HG03025 (cell line): ENCODE measurements at regions not wholly inside any gene's neighbourhood (a gene's known extent, or its start where the extent isn't known, plus 50 kb on each side); places are given as distances from the start of the nearest gene placed in this dataset.
"Not testable (repeated sequence)": the region's sequence is repeated elsewhere in the genome, so short reads cannot be mapped to it uniquely, and the experiment has no call there.

ENCODE experiments used
- ATAC-seq: cut with Tn5 transposase; IDR thresholded peaks from one replicate; pipeline ENCODE4 v1.9.1; 2021; ENCODE audit warnings: mild to moderate bottlenecking, moderate library complexity; ENCODE audit not compliant: unreplicated experiment, low FRiP score

DNA sequence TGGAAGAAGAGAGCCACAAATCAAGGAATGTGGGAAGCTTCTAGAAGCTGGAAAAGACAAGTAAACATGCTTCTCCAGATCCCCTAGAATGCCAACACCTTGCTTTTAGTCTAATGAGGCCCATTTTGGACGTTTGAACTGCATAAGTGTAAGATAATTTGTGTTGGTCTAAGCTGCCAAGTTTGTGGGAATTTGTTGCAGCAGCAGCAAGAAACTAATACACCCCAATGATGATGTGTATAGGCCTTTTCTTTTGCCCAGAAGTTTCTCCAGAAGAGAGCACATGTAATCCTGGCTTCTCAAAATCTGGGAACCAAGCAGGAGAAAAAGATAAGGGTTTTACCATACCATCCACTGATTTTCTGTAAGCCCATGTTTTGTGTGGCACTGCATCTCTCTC is 96.1 kb upstream of the DPT start:
- ATAC-seq, result no peak

DNA sequence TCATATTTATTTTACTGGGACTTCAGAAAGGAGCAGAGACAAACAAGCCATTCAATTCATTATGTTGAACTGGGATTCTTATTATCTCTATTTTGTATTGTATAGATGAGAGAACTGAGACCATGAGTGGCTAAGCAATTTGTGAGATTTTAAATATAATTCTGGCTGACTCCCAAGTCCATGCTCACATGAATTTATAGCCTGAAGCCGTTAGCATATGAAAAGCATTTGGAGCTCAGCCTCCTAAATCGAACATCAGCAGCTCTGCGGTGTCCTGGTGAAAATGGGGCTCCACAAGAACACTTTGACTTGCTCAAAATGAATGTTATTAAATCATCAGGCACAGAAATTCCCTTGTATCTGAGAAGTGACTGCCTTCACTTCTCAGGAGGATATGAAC is 96.8 kb upstream of the DPT start:
- ATAC-seq, result no peak

DNA sequence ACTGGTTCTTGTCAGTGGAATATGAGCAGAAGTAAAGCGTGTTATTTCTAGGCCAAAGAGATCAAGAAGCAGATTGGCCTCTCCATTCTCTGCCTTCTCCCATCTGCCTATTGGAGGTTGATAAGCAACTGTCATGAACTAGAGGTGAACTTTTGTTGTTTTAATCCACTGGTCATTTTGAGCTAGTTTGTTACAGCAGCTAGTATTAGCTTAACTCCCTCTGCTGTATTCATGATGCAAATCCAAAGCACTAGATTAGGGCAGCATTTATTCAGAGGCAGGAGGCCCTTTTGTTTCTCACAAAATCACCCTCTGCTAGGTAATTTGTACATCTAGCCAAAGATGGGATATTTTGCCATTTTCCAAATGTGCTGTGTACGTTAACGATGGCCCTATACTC is 97.3 kb upstream of the DPT start:
- no peak for ATAC-seq

DNA sequence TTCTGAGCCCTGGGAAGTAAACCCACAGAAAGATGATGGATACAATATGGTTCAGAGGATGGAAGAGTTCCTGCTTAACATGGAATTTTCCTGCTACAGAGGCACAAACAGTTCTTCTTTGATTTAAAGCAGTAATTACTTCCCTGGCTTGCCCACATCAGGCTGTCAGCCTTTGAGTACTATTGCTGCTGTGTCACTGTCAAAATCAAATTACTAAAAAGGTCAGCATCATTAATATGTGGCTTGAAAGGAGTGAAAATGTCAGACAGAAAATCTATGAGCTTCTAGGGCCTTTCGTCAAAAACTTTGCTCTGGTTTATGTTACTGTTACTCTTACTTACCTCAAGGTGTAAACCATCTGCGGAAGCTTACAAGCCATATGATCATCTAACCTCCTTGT is 98.6 kb upstream of the DPT start:
- ATAC-seq, result no peak

DNA sequence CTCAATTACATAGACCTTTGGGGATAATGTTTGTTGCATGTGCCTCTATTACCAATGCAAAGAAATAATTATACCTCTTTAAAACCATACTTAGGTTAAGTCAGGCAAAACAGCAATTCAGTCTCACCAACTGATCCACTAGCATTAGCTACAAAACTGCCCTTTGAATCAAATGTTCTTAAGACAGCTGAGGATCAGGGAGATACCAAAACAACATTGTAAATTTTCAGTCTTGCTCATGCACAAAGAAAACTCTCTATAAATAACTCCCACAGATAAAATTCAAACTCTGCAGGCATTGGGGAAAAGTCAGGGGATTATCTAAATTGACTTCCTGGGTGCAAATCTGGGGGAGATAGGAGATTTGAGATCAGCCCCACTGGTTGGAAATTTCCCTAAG is 100.9 kb upstream of the DPT start:
- no peak for ATAC-seq

DNA sequence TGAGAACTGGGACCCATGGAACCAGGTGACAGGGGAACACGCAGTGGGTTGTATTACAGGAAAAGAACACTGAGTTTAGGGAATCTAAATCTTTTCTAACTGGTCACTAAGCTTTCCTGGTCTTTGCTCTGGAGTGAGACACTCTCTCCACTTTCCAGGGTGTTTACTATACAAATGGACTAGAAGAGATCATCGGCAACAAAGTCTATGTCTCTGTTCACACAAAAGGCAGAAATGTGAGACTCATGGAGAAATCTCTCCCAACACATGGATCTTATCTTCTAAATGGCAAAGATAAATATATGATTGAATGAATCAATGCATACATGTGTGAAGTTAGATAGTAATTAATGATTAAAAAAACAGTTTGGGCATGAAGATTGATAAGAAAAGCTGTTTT is 101.6 kb upstream of the DPT start:
- no peak for ATAC-seq

DNA sequence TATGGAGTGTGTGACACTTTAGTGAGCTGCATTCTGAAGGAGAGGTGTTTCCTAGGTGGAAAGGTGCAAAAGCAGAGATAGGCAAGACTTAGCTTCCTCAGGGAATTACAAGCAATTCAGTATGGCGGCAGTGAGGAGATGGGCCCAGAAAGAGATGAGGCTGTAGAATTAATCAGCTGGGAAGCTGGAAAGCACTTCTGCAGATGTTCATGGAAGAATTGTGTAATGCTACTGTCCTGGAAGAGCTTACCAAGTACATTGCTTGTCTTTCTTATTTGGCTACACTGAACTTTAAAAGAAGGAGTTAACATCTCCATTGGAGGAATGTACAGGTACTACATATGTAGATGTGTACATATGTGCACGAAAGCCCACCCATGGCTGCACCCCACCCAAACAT is 103.7 kb upstream of the DPT start:
- ATAC-seq, result no peak

DNA sequence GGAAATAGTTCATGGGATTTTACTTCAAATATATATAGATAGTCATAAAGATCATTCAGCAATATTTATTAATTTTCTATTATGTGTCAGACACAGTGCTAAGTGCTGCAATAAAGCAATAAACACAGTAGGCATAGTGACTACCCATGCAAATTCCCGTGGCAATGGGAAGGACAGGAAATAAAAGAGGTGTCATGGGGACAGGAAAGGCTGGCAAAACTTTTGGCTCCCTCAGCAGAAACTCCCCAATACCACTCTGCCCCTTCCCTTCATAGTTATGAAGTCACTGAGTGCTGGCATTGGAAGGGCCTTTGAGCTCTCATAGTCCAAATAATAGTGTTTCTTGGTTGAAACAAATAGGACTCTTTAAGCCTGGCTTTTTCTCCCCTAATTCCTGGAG is 104.4 kb upstream of the DPT start:
- no peak for ATAC-seq

DNA sequence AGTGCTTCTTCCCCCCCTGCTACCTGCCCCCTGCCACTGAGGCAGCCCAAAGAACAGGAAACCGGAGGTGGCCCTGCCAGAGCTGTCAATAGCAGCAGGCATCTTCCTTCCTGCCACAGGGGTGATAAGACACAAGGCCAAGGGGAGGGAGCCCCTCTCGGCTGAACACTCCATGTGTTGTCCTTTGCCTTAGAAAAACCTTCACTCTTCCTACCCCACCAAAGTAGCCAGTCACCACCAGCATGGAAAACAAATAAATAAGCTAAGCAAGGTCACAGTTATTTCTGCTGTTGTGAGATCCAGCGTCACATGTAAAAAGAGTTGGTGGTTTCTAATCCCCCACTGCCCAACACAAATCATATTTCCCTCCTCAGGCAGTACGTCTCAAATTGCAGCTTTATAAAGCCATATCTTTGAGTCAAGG is 104.8 kb upstream of the DPT start:
- ATAC-seq, result no peak

DNA sequence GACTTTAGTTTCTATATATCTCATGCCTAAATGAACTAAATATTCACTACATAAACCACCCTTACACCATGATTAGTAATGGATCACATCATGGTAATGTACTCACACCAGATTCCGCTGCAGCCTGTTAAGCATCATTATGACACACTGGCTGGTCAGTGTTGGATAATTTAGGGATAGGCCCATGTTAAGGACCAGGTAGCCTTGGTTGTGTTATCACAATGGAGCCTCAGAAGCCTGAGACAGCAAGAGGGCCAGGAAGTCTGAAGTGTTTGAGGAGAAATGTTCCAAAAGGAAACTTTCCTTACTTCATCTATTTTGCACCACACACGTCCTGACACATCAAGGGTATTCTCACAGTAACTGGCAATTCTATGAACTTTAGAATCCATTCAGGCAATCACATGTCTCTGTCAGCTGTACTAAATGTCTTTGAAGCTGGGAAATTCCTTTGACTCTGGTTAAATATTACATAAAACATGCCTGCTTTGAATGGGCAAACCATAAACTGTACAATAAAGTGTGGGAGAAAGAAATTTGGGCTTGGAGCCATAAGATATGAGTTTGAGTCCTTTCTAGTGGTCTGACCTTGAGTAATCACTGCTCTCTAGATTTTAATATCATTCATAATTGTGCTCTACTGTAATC is 105.3 kb upstream of the DPT start:
- ATAC-seq, result no peak

DNA sequence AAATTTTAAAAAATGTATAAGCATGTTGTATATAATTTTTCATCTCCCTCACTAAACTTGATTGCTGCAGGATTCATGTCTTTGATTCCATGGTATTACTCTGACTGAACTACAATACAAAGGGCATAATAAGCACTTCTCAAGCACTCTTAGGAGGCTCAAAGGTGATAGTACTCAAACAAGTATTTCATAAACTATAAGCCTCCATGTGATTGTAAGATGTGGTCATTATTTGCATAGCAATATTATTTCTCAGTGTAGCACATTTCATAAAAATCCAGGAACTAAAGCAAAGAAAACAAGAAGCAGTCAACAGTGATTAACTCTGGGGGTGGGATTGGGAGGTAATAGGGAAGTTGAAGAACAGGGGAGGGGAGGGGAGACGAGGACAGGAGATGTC is 106.2 kb upstream of the DPT start:
- no peak for ATAC-seq

DNA sequence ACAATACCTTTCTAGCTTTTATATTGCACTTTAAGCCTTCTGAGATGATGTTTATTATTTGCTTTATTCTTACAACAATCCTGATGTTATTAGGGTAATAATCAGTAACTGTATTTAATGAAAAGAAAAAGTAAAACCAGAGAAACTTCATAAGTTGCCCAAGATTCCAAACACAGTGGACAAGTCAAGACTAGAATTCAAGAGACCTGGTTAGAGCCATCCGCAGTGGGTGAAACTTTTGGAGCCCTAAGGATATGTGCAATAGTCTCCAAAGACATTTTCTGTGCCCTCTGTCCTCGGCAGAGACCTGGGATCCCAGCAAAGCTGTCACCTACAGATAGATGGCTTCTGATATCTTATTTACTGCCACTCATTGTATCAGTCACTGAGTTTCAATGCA is 106.8 kb upstream of the DPT start:
- no peak for ATAC-seq

DNA sequence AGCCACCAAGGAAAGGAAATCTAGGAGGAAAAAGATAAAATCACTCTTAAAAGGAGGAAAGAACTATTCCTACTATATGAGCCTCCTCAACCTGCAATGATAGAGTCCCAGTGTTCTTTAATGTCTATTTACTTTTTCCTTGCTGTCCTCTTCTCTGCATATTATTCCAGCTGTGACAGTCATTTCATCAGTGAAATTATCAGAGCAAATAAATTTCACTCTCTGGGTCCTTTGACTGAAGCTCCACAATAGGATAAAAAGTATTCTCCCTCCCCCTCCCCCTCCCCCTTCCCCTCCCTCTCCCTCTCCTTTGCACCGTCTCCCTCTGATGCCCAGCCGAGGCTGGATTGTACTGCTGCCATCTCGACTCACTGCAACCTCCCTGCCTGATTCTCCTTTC is 107.5 kb upstream of the DPT start:
- ATAC-seq, result no peak

DNA sequence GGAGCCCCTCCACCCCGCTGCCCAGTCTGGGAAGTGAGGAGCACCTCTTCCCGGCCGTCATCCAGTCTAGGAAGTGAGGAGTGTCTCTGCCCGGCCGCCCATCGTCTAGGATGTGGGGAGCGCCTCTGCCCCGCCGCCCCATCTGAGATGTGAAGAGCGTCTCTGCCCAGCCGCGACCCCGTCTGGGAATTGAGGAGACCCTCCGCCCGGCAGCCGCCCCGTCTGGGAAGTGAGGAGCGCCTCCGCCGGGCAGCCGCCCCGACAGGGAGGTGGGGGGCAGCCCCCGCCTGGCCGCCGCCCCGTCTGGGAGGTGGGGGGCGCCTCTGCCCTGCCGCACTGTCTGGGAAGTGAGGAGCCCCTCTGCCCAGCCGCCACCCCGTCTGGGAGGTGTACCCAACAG is 108.2 kb upstream of the DPT start:
- not testable (repeated sequence) for ATAC-seq

DNA sequence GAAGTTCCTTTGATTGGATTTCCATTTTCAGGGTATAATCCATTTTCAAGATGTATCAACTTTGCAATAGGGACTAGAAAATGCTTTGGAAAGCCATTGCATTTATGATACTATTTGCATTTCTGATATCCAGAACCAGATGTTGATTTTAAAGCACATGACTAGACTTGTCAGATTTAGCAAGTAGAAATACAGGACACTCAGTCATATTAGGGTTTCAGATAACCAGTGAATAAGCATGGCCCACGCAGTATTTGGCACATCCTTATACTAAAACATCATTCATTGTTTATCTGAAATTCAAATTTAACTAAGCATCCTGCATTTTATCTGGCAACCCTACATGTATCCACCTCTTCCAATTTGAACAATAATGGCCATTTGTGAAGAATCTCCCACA is 113.3 kb upstream of the DPT start:
- no peak for ATAC-seq

DNA sequence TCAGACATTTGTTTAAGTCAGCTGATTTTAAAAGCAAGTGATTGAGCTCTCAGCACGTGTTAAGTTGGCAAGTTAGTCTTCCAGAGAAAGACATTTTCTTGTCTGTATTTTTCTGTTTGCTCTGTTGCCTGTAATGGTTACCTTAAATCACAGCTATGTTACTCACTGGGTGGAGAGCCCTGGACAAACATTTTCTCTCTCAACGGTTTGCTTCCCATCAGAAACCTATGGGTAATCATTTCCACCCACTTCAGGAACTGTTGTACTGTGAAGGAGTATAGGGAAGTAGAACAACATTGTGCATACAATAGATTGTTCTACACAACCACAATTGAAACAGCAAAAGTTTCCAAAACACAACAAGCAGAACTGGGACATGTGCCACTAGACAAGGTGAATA is 113.9 kb upstream of the DPT start:
- no peak for ATAC-seq

DNA sequence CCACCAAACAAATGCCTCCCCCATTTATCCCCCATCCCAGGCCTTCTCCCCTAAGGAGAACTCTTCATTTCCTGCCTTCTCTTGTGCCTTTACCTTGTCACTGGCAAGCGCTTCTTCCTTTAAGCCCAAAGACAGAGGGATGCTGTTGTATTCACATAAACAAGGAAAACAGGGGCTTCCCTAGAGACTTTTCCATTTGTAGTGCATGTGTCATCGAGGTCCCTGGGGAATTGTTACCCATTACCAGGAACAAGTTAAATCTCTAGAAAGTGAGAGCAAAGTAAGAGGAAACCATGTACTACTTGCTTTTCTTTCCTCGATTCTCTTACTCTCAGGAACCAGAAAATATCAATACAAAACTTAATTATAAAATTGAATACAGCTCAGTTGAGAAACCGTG is 114.4 kb upstream of the DPT start:
- ATAC-seq, result no peak

DNA sequence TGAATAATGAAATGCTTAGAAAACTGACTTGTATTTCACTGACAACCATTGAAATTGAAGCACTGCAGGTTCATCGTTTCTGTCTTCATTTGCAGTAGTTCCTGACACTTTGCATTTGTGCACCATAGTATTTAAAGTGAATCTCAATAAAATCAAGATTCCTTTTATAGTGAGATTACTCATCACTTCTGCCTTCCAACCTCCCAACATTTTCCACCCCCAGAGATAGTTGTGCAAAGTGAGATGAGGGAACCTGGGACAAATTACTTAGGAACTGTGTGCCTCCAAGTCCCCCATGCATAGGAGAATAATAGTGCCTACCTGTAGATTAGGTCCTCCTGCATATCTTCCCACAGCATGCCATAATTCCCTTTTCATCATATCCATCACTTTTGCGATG is 114.9 kb upstream of the DPT start:
- no peak for ATAC-seq

DNA sequence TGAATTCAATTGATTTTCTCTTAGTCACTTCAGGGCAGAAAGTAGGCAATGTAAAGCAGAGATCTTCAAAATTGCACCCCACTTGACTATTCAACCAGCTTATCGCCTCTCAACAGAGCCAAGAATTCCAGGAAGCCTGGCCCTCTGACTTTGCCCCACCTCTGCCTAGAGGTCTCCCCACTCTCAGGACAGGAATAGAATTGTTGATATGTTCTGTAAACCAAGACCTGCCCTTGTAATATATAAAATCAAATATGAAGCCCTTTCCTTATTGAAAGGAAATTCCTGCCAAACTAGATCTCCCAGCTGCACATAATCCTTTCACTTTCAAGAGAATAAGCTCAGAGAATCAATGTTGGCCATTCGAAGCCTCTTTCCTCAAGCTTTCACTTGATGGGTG is 116.1 kb upstream of the DPT start:
- no peak for ATAC-seq

DNA sequence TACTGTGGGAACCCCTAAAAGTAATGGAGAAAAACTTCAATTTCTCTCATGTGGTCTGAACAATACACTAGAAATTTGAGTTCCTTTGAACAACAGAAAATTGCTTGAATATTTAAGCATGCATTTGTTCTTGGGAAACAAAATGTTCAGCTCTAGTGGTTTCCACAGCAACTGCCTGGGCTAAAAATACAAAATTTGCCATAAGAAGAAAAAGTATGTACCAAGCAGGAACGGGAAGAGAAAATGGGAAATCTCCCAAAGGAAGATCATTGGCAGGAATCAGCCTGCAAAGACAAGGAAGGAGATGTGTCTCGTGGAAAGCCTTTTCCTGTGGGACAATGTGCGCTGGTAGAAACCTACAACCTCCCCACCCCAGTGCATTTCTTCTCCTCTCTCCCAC is 119.0 kb upstream of the DPT start:
- ATAC-seq, result no peak

DNA sequence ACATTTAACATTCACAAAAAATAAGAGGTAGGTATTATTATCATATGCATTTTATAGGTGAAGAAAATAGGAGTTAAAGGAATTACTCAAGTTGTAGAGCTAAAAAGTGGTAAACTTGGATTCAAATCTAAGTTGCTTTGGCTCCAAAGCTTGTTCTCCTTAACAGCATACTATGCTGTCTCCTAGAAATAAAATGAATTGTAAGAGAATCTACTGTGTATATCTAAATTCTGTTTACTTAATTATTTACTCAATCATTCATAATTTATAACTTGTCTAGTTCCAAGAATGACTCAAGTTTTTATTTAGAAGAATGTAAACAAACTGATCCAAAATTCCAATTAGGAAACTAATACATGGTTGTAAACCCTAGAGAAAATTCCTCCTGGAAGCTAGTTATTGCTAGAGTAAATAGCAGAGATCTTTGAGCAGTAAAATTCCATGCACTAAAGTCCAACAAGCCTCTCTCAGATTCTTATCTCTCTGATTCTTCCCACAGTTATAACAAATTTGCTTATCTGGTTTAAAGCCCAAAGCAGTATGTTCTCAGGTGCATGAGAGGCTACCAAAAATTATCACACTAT is 132.5 kb upstream of the DPT start:
- ATAC-seq, result no peak

DNA sequence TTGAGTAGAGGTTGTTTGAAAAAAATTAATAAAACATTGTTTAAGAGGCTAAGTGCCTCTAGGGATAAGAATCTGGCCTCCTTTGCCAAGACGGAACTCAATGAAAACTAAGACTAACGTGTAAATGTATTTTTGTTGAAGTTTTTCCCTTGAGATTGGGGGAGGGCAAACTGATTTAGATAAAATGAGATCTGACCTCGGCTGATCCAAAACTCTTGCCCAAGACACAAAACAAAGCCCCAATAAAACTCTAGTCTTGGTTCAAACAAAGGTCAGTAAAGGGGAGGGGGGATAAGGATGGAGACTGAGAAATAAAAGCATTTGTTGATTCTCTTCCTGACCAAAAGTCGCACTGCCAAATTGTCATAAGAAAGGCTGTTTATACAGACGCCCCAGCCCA is 134.8 kb upstream of the DPT start:
- no peak for ATAC-seq

DNA sequence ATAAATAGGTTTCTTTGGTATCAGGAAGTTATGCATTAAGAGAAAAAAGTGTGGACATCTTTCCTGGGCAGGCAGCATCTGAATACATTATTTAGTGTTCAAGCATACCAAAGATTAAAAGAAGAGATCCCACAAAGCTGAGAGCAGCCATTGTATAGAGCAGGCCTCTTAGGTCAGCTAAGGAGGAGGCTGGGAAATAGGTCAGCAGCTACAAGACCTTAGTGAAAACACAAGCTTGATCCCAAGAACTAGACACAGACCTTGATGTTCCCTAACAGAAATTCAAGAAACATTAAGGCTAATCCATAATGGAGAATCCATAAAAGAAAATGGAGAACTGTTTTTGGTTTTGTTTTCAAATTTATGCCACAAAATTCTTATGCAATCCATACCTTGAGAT is 135.3 kb upstream of the DPT start:
- no peak for ATAC-seq
